C4-2B (cell line): ENCODE measurements at regions not wholly inside any gene's neighbourhood (a gene's known extent, or its start where the extent isn't known, plus 50 kb on each side); places are given as distances from the start of the nearest gene placed in this dataset.

ENCODE experiments used
- CTCF ChIP-seq: fragments of 450-650 bp; conservative IDR thresholded peaks from 2 replicates; pipeline ENCODE4 v1.5.1; 2017; ENCODE audit warnings: mild to moderate bottlenecking
- ZFX ChIP-seq: fragments of 450-650 bp; IDR thresholded peaks from 2 replicates; pipeline ENCODE4 v1.6.1; 2017

DNA sequence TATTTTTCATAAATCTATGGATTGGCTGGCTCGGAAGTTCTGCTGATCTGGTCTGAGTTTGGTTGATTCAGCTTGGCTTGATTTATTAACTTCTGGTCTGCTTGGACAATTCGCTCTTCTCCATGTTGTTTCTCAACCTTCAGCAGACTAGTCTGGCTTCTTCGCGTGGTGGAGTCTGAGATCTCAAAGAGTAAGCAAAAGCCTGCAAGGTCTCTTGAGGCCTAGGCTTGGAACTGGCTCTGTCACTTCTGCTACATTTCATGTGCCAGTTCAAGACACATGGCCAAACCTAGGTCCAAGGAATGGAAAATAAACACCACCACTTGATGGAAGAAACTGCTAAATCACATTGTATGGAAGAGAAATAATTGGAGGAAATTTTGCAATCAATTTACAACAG lies 115.1 kb upstream of the JAG1 start:
- TF ChIP-seq CTCF (no peak), ZFX (no peak)
